Cerebellar nuclear complex (tissue), 1 donor: ENCODE measurements at regions not wholly inside any gene's neighbourhood (a gene's known extent, or its start where the extent isn't known, plus 50 kb on each side); places are given as distances from the start of the nearest gene placed in this dataset.
"Not testable (repeated sequence)": the region's sequence is repeated elsewhere in the genome, so short reads cannot be mapped to it uniquely, and the experiment has no call there.

Experiments
- DNase-seq, 2 experiments: peaks; one replicate each; lab custom pipeline; 2025; lab: John Stamatoyannopoulos, UW

DNA sequence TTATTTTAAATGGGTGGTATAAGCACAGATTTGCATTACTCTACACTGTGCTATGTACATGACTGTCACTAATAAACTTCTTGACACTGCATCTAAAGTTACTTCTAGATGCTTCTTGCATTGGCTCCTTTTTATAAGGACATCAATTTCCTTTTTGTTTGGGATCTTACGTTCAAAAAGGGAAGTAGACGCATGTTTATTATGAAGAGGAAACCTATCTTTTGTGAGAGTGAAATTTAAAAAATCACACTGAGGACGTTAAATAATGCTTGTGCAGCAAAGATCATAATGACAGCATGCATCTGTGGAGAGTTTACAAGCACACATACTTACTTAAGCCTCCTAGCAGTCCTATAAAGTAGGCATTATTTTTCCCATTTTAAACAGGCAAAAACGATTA is 479.5 kb downstream of the CD83 start:
- no peak for DNase-seq

DNA sequence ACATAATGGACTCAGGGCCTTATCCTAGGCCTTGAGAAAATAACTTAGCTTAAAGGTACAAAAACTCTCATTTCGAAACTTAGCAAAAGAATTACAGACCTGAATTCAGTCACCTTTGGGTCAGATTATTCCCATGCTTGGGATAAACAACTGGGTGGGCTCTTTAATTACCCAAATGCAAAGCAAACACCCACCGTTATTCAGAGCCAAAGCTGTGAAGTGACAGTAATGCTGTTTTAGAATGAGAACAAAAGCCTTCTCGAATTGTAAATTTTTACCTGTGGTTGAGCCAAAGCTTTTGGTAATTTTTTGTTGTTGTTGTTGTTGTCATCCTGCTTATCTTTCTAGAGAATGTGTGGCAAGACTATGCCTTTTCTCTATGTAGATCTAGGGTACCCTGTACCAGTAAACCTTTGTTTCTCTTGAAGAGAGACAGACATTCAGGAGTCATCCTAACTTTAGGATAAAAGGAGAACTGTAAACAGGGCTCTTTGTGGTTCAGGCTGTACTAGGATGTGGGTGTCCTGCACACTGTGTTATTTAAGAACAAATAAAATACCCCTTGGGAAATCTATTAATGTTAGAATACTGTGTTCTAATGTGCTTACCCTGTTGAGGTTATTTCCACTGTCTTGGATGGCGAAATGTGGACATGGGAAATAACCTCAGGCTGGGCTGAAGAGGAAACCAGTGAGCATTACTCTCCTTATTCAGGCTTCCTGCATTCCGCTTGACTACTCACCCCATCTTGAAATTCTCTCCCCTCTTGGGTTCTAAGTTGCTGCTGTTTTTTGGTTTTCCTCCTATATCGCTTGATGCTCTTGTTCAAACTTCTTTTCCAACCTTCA is 480.7 kb downstream of the CD83 start:
- DNase-seq: no peak

DNA sequence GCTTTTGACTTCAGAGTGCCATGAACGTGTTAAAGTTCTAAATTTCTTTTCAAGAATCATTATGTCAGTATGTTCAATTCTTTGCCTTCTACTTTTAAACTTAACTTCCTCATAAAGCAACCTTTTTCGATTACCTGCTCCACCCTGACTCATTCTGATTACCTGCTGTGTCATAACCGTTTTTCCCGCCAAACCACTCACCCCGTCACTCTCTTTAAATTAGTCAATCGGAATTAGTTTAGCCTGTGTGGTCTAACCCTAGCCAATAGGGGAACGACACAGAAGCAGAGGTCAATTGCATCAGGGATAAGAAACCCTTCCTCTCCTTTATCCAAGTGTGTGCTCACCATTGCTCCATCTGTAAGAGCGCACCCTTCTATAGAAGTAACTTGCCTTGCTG is 482.7 kb downstream of the CD83 start:
- DNase-seq: not testable (repeated sequence)

DNA sequence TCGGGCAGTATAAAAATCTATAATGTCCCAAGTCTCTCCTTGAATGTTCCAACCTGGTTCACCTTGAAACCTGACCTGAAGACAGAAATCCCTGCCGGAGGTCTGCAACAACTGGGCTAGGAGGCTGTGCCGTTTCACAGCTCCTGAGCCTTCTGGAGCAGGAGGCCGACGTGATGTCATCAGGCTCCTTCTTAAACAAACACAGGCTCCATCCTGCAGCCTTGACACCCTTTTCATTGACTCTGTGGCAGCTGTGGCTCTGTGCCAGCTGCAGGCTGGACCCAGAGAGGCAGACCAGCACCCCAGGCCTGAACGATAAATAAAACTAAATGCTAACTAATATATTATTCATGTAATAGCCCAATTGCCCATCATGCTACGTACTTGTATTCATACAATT is 483.9 kb downstream of the CD83 start:
- no peak for DNase-seq

DNA sequence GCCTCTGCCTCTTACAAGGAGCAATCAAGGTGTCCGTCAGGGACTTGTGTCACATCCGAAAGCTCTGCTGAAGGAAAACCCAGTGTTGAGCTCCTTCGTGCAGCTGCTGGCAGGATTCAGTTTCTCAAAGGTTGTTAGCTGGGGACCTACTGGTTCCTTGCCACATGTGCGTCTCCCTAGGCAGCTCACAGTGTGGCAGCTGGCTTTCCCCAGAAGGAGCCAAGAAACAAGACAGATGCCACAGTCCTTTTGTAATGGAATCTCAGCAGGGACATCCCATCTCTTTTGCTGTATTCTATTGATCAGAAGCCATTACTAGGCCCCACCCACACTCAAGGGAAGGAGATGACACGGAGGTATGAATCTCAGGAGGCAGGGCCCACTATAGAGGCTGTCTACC is 488.8 kb downstream of the CD83 start:
- DNase-seq: no peak

DNA sequence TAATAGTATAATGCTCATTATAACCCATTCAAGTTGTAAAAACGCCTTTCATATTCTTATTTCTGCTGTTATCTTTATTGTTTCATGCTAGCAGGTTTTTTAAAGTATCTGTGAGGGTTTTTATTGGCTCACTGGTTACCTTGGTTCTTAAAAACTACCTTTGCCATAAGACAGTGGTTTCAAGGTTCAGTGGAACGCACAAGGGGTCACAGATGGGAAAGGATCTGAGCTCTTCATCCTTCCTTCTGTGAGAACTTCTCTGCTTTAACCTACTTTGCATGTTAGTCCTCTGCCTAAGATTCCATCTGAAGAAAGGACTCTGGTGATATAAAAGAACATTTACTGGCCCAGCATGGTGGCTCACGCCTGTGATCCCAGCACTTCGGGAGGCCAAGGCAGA is 492.6 kb downstream of the CD83 start:
- DNase-seq: no peak

DNA sequence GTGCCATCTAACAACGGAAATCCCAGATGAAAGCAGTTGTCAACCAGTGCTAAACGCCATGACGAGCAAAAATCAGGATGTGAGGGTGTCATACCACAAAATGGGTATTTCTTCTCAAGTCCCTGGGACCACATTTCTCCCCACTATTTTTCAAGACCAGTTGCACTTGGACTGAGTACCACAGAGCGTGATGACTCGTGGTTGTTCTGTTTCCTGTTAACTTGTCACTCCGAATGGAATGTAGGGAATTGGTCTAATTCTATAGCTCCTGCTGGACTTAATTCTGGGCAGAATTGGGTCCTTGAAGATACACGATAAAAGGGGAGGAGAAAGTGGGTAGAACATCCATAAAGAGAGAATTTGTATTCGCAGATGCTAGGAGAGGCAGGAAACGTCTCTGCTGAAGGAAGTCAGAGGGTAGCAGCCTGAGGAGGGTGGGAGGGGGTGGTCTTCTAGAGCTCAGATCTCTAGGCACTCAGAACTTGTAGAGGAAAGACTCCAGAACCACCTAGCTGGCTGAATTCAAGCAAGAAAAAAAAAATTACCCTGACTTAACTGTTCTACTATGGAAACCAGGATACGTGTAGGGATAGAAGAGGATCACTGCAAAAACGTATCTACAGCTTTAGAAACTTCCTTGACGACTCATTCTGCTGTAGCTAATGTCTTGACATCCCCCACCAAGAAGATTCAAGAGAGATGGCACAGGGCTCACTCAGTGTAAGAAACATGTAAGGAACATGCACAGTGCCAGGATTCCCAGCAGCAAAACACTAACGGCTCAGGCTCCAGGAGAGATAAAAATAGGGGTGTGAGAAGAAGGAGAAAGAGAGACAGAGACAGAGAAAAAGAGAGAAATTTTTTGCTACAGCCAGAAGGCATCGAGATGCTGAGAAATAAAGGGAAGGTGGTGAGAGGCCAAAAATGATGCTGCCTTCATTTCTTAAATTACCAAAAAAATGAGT is 494.7 kb downstream of the CD83 start:
- no peak for DNase-seq

DNA sequence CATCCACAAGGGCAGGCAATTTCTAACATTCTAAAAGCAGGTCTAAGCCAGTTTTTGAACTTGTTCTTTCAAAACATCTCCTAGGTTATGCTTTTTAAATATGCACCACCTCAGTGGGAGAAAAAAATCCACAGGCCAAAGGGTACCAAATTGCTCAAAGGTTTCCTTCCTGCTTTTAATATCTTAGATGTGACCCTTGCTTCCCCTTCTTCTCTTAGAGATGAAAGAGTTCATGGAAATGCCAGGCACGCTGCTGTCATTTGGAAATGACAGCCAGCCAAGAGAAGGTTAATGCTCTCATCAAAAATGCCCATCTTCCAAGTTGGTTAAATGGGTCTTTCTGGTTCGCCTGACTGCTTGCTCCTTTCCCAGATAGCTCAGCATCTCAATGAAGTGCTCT is 497.1 kb downstream of the CD83 start:
- DNase-seq: no peak

DNA sequence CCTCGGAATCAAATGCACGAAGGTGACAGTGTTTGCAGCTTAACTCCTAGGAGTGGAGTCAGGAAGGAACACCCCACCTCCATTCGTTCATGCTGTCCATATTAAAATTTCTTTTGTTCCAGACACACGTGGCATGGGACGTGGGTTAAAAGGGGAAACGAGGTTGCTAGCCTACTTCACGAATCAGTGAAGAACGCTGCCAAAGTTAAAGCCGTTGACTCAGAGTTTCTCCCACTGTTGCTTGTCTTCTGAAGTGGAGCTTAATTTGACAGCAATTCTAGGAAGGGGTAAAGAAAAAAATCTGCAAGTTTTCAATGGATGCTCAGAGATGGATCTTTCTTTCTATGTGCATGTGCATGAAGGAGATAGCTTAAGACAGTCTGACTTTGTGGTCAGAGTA is 499.1 kb downstream of the CD83 start:
- no peak for DNase-seq

DNA sequence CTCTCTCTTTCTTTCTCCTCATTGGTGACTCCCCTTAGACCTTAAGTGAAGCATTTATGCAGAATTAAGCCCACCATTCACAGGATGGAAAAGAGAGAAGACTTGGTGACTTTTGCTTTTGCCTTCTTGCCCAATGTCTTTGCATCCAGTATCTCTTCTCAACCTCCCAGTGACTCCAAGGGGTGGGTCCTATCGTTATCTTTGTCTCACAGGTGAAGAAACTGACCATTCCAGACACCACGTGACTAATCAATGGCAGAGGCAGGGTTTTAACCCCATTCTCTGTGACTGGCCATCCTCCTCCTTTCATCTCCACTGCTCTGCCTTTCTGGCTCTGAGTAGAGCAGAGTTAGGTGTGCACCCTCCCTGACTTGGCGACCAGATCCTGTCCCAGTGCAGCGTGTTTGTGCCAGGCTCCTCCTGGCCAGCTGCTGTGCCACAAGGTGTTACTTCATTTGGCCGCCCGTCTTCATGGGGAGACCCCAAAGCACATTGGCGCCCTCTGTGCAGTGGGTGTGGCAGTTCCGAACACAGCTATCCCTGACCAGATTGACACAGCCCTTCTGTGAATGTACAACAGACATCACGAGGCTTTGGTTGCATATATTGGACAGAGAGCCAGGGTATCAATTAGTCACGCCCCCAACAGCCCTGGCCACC is 501.3 kb downstream of the CD83 start:
- no peak for DNase-seq

DNA sequence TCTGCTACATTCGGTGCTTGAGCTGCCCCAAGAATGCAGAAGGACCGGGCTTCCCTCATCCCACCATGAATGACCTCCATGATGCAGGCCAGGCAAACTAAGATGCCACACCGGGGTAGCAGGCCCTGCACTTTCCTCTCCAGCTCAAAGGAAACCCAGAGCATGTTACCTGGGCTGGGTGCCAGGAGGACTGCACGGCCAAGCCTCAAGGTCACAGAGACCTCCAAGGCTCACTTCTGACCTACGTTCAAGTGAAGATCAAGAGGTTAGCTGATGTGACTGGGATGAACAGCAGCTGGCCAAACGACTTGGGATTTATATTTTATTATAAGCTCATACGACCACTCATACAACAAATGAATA is 501.8 kb downstream of the CD83 start:
- DNase-seq: no peak

DNA sequence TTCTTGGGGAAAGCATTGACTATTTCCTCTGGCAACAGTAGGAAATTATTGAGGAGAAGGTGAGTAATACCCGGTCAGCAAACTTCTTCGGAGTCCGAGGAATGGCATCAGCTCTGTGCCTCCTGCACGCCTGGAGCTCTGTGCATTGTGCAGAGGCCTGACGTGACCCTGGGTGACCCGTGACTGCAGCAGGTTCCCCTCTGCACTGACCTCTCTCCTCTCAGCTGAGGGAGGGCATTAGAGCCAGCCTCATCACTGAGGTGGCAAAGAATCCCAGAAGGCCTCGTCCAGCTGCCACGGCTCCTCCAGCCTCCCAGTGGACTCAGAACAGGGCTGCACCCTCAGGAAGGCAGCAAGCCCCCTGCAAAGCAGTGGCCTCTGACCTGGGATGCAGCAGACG is 502.9 kb downstream of the CD83 start:
- DNase-seq: no peak

DNA sequence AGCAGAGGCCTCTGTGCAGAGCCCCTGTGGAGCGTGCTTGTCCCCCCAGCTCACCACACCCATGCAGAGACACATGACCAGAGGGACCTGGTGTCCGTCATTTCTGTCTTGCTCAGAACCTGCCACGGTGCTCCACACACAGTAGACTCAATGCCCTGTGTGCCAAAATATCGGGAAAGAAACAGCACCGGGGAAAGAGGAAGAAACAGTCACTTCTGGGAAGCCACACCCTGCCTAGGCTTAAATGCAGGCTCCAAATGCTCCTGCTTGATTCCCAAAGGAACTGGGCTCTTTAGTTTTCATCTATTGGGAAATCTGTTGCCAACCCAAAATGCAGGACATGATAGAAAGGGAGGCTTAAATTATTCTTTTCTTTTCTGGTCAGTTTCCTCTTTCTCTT is 503.9 kb downstream of the CD83 start:
- no peak for DNase-seq

DNA sequence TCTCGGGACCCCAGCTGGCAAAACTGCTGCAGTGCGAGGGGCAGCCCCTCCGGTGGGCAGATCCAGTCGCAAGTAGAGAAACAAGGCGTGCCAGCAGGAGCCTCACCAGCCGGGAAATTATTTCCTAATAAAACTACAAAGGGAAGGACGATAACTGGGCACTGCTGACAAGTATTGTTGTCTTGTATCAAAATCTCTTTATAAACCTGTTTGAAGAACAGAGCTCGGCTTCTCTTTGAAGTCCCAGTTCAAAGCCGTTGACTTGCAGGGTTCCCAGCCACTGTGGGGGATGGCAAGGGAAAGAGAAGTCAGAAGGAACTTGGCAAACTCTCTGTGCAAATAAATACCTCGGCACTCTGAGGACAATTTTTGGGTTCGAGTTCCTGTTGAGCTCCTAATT is 504.5 kb downstream of the CD83 start:
- DNase-seq: no peak

DNA sequence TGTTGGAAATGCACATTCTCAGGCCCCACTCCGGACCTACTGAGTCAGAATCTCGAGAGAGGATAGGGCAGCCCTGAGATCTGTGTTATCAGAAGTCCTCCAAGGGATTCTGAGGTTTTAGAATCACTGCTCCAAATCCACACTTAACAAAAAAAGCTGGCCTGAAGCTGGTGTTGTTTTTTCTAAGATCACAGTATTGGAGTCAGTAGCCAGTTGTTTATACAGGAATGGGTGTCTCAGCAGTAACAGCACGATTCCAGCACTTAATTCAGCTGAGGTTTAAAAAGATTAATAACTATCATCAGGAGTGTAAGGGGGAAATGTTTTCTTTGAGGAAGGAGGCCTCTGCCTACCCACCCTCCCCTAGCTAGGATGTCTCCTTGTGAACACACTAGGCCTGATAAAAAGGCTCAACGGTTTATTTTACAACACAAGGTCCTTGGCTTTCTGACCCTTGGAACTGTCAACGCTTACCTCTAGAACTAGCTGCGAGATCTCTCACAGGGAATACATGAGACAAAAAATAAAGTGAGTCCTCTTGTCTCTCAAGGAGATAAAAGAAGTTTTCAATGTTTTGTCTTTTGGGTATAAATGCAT is 505.4 kb downstream of the CD83 start:
- DNase-seq: no peak

DNA sequence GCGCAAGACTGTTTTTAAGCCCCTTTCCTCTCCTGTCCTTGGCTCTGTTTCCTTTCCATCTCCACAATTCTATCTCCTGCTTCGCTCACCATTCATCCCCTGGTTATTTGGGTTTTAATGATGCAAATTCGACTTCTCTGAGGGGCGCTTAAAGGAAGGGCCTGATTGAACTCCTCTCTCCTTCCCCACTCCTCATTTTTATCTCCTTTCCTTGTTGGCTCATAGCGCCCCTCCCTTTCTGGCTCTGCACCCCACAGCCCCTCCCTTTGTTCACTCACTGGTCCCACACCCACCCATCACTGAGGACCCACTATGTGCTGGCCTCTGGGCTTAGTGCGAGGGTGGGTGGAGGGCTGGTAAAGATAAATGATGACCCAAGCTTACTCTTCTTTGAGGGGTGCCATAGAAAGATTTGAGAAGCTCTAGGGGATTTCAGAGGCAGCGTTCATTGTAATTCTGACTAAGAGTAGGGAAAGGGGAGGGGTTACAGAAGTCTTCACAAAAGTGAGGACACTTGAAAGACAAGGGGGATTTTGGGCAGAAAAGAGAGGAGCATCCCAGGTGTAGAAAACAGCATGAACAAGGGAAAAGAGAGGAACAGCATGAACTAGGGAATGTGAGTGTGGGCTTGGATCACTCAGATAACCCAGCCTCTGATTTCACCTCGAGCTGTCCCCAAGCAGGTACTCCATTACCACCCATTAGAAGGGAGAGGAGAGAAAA is 507.8 kb downstream of the CD83 start:
- DNase-seq: no peak

DNA sequence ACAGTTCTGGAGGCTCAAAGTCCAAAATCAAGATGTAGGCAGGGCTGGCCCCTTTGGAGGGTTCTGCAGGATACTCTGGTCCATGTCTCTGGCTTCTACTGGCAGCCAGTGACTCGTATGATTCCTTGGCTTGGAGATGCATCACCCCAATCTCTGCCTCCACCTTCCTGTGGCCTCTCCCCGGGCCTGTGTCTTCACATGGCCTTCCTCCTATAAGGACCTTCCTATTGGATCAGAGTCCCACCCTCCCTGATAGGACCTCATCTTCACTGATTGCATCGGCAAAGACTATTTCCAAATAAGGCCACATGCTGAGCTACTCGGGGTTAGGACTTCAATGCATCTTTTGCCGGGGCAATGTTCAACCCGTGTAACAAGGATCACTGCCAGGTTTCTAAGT is 509.0 kb downstream of the CD83 start:
- DNase-seq: no peak

DNA sequence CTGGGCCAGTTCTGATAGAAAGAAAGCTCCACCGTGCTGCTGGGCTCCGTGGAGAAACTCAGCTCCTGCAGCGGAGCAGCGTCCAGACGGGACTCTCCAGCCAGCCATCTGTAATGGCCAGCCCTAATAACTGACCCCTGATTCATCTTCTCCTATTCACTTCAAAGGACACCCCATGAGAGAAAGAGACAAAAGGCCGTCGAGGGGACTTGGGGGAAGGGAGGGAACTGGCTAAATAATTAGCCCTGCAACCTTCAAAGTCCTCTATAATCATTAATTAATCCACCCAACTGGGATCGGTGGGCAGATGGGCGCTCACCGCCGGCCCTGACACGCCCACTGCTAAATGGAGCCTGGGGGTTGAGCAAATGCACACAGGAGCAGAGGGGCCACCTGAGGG is 512.4 kb downstream of the CD83 start:
- no peak for DNase-seq

DNA sequence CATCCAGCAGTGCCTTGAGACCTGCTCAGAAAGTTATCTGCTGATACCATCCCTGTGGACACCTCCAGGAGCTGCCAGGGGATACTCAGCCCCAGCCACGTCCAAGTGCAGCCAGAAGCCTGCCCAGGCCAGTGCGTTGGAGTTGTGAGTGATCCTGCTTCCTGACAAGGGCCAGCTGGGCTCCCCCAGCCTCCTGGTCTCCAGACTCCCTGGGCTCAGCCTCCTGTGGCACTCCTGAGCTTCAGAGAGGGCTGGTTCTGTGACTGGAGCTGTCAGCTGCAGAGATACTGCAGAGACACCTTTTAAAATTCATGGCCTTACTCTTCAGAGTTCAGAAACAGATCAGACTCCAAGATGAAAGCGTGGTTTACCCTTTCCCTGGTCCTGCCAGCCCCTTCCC is 515.9 kb downstream of the CD83 start:
- no peak for DNase-seq

DNA sequence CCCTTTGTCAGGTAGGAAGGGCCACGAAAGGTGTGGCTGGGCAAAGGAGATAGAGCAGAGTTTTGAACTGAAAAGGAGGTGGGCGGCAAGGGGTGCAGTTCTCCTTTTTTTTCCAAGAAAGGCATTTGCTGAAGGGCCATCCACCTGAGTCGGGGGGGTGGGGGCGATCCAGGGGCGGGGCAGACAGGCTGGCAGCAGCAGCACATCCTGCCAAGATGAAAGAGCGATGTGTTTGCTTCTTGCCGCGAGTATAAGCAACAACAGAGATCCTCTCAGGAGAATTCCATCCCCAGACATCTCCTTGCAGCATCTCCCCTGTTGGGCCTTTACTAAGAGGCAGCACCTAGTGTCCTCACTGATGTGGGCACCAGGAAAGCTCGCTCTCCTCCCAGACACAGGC is 516.5 kb downstream of the CD83 start:
- DNase-seq: no peak

DNA sequence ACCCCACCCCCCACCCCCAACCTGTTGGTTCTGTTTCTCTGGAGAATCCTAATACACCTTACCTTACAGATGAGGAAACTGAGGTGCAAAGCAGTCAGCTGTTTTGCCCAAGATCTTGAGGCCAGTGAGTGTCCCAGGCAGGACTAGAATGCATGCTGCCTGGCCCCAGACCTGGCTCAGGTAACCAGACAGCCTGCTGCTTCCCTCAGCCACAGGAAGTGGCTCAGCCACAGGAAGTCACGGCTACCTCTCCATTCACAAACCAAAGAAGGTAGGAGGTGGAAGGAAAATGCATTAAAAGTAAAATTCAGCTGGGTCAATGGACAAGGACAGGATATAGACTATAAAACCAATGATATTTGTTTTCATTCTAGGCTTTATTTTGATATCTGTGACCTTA is 517.6 kb downstream of the CD83 start:
- DNase-seq: no peak
